GM18951 (cell line): ENCODE measurements at regions not wholly inside any gene's neighbourhood (a gene's known extent, or its start where the extent isn't known, plus 50 kb on each side); places are given as distances from the start of the nearest gene placed in this dataset.
"Not testable (repeated sequence)": the region's sequence is repeated elsewhere in the genome, so short reads cannot be mapped to it uniquely, and the experiment has no call there.

Experiments used
- POLR2A ChIP-seq: IDR thresholded peaks from 4 replicates; pipeline ENCODE4 v1.6.1; 2011; ENCODE audit warnings: mild to moderate bottlenecking; ENCODE audit not compliant: insufficient read length, insufficient read depth; ENCODE audit errors: extremely low read depth
- in situ Hi-C: fragments of 300-500 bp; cut with MboI; formaldehyde crosslinking; loops from one replicate; pipeline ENCODE4 v1.12.0; 2022; ENCODE audit warnings: low sequenced_read_pairs, mixed read lengths, inconsistent platforms; ENCODE audit not compliant: unreplicated experiment

DNA sequence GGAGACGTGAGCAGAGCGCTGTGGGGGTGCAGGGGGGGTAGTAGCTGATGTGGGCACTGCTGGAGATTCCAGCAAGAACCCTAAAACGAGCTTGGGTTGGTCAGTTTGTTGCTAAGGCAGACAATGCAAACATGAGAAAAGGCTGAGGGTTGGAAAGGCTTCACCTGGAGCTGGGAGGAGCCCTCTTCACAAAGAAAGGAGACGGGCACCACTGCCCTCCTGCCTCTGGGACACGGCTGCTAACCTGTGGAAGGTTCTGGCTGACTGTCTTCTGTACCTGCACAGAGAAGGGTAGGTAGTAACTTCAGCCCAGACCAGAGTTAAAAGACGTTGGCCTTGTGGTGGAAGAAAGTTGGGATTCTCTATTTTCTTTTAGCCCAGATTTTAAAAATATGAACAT is 108.7 kb downstream of the SUCLA2 start:
- TF ChIP-seq POLR2A, result no peak
- in situ Hi-C loops, result no loop called here

DNA sequence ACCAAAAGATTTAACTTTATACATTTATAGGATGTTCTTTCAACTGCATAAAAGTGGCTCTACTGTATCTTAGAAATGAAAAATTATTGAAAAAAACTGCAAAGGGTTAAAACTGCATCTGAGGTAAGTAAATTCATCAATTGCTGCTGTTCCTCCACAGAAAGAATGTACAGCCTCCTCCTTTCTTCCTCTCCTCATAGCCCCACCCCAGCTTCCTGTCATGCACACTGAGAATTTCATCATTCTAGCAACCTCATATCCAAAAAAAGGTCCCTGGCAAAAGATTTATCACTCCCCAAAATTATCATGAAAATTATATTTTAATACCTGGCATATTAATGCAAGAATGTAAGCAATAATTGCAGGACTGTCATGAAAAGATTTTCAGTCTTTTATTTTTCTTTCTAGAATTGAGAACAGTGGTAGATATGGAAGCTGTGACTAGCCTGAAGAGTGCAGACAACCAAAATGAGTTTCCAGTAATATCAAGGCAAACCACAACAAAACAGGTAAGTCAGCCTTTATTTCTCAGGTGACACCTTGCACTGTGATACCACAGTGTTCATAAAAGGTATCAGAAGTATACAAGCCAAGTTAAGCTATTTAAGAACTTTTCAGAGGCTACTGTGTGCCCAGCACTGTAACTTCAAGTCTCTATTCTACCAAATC is 110.8 kb downstream of the SUCLA2 start:
- in situ Hi-C loops, result no loop called here
- no peak for TF ChIP-seq POLR2A

DNA sequence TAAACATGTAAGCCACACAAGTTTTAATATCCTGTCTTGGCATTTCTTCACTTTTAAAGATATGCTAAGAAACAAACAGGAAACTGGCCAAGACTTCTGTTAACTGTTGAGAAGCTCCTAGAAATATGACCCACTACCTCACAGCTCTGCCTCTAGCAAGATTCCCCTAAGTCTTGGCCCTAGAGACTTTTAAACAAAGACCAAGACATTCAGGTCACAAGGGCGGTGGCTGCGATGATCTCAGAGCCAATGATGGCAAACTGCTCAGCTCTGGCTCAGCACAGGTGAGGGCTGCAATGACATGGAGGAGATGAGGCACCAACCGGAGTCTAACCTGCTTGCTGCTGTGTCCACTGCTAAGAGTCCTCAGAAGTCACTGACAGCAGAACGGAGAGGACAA is 114.8 kb downstream of the SUCLA2 start:
- no peak for TF ChIP-seq POLR2A
- in situ Hi-C loops, result no loop called here

DNA sequence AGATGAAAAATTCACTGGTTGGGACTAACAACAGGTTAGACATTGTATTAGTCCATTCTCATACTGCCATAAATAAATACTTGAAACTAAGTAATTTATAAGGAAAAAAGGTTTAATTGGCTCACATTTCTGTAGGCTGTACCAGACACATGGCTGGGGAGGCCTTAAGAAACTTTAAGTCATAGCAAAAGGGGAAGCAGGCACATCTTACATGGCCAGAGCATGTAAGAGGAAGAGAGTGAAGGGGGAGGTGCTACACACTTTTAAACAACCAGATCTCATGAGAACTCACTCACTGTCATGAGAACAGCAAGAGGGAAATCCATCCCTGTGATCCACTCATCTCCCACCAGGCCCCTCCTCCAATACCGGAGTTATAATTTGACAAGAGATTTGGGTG is 125.9 kb downstream of the SUCLA2 start:
- in situ Hi-C loops, result no loop called here
- TF ChIP-seq POLR2A, result no peak

DNA sequence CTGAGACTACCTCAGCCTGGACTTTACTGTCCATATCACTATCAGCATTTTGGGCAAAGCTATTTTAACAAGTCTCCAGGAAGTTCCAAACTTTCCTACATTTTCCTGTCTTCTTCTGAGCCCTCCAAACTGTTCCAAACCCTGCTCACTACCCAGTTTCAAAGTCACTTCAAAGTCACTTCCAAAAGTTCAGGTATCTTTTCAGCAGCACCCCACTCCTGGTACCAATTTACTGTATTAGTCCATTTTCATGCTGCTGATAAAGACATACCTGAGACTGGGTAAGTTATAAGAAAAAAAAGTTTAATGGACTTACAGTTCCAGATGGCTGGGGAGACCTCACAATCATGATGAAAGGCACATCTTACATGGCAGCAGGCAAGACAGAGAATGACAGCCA is 127.1 kb downstream of the SUCLA2 start:
- in situ Hi-C loops, result not testable (repeated sequence)

DNA sequence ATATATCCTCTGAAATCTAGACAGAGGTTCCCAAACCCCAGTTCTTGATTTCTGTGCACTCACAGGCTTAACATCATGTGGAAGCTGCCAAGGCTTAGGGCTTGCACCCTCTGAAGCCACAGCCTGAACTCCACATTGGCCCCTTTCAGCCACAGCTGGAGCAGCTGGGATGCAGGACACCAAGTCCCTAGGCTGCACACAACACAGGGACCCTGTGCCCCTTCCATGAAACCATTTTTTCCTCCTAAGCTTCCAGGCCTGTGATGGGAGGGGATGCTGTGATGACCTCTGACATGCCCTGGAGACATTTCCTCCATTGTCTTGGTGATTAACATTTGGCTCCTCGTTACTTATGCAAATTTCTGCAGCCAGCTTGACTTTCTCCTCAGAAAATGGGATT is 127.8 kb downstream of the SUCLA2 start:
- in situ Hi-C loops, result not testable (repeated sequence)

DNA sequence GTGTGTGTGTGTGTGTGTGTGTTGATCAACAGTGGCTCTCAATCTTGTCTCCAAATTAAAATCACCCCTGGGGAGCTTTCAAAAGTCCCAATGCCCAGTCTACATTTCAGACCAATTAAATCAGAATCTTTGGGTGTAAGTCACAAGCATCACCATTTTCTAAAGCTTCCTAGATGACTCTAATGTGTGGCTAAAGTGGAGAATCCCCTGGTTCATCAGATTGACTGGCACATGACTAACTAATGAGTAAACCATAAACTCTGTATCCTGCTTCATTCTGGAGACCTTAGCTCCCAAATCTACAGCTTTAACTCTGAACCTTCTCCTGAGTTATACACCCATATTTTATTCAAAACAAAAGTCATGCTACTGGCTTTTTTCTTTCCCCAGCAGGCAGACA is 131.3 kb downstream of the SUCLA2 start:
- TF ChIP-seq POLR2A, result no peak
- in situ Hi-C loops, result no loop called here

DNA sequence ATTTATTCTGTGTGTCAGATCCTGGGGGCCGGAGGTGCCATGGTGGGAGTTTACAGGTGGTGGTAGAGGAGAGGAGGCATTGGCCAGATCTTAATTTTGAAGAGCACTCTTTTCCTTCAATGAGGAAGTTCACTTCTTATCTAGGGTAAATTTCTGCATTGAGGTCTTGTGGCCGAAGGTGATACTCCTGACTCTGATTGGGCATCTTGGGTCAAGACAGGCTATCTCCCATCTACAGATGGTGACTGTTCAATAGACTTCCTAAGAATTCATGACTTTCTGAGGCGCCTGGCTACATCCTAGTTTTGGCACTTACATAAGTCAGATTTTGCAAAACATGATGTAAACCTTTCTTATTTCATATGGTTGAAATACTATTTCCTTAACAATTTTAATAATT is 135.2 kb downstream of the SUCLA2 start:
- in situ Hi-C loops, result no loop called here
- TF ChIP-seq POLR2A, result no peak

DNA sequence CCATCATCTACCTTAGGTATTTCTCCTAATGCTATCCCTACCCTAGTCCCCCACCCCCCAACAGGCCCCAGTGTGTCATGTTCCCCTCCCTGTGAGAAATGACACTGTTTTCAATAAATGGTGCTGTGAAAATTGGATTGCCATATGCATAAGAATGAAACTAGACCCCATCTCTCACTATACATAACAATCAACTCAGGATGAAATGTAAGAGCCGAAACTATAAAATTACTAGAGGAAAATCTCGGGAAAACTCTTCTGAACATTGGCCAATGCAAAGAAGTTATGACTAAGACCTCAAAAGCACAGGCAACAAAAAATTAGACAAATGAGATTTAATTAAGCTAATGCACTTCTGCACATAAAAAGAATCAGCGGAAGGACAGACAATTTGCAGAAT is 138.2 kb downstream of the SUCLA2 start:
- no peak for TF ChIP-seq POLR2A
- in situ Hi-C loops, result no loop called here

DNA sequence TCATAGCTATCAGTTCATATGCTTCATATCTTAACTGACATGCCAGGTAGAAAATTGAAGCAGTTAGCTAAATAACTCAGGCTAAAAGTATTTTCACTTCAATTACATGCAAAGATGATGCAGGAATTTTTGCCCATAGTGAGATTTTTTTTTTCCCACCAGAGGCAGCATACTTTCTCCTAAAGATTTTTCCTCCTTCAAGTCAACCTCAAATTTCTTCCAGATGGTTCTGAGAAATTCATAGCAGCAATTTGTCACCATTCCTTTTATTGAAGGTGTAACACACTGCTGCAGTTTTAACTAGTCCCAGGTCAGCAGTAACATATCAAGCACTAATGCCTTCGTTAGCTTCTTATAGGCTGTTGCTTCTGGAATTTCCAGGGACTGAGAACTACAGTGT is 141.9 kb downstream of the SUCLA2 start:
- TF ChIP-seq POLR2A, result no peak
- in situ Hi-C loops, result no loop called here

DNA sequence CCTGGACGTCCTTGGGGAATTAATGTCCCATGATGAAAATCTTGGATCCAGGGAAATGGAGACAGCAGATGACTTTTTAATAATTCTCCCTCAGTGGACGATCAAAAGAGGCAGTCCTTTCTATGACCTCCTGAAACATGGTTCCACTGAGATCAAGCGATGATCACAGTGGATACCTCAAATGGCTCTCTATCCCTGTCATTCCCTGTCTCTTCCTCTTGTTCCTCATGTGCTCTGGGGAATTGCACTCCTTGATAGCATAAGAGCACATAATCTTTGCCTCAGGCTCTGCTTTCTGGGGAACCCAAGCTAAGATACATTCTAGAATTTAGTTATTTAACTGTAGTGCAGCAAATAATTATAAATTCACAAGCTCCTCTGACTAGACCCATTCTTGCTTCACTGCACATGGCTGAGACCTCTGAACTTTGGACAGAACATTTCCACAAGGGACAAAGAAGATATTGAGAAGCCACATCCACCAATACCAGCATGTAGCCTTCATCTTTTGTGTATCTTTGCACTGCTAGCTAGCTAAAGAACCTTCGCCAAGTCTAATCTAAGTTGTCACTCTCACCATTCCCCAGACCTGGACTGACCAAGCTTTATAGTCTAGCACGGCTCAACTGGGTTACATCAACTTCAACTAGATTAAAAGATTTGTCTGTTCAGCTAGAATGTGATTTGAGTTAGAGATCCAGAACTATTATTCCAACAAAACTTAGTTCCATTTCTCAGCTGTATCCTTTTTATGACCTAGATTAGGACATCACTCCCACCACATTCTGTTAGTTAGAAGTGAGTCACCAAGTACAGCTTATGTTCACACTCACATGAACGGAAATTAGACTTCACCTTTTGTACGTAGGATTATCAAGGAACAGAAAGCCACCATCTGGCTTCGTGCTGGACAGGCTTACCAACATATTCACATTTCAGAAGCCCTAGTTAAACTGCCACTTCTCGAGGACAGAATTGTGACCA is 142.7 kb downstream of the SUCLA2 start:
- in situ Hi-C loops, result no loop called here
- no peak for TF ChIP-seq POLR2A

DNA sequence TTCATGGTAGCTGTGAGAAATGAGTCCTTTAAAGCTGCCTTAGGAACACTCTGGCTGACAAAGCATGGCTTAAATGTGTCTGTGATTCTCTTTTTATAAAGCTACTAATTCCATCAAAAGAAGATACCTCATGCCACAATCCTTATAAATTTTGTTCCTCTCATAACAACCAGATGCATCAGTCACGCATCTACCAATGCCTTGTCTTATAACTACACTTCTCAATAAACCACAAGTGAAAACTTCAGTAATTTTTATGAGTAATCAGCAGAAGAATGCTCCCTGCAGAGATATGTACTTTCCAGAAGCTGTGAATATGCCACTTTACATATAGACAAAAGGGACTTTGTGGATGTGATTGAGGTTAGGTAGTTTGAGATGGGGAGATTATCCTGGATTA is 147.8 kb downstream of the SUCLA2 start:
- no peak for TF ChIP-seq POLR2A
- in situ Hi-C loops, result no loop called here

DNA sequence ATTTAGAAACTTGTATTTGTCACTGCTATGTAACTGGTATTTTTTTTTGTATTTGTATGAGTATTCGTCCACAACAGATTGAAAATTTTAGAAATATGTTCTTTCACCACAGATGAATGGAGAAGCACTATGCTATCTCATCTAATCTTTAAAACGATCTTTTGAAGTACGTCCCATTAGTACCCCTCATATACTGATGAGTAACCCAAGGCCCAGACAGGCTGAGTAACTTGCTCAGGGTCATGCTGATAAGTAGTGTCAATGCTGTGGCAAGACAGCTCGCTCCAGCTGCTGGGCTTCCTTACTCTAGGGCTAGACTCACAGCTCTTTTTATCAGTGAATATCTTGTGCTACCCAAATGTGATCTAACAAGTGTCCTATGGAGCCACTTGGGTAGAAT is 154.2 kb downstream of the SUCLA2 start:
- TF ChIP-seq POLR2A, result no peak
- in situ Hi-C loops, result no loop called here

DNA sequence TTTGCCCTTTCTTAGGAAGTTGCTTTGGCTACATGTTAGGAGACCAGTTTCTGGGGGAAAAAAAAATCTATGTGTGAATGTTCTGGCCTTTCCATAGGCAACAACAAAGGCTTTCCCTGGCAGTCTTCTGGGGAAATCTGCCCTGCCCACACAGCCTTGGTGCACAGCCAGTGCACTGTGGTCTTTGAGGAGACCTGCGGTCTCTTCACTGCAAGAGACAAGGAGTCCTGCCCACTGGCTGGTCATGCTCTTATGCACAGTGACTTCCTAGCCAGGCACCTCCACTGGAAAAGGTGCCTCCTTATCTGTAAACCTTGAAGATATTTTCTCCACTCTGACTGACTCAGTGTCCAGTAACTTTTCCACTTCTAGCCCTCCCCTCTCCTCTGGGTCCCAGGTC is 155.1 kb downstream of the SUCLA2 start:
- in situ Hi-C loops, result no loop called here
- no peak for TF ChIP-seq POLR2A
